K562 (cell line): ENCODE measurements at regions not wholly inside any gene's neighbourhood (a gene's known extent, or its start where the extent isn't known, plus 50 kb on each side); places are given as distances from the start of the nearest gene placed in this dataset.

Experiments
- E2F6 ChIP-seq, 2 experiments: IDR thresholded peaks; 2 replicates each; pipeline ENCODE4 v1.6.1; 2011; ENCODE audit warnings: borderline replicate concordance in 1 of 2, control low read depth in 1 of 2, low read depth in 1 of 2, low read length in 1 of 2, mild to moderate bottlenecking in 1 of 2, mixed read lengths in 1 of 2, moderate library complexity in 1 of 2; ENCODE audit not compliant: insufficient read depth in 1 of 2, insufficient read length in 1 of 2, poor library complexity in 1 of 2, severe bottlenecking in 1 of 2; ENCODE audit errors: extremely low read depth in 1 of 2
- KAT8 ChIP-seq: fragments of 450-650 bp; IDR thresholded peaks from 2 replicates; pipeline ENCODE4 v1.6.1; 2016; ENCODE audit warnings: low read depth, mild to moderate bottlenecking
- KHSRP ChIP-seq: fragments of 450-650 bp; IDR thresholded peaks from 2 replicates; pipeline ENCODE4 v1.6.1; 2017
- MLX ChIP-seq, 2 experiments: fragments of 450-650 bp in 1 of 2; sonication (generic) in 1 of 2; formaldehyde crosslinking; conservative IDR thresholded peaks; 2 replicates each; pipeline versions ENCODE4 v1.4.0 to v1.8.1; 2020 to 2022; ENCODE audit warnings: mild to moderate bottlenecking in 1 of 2, missing genetic modification reagents in 1 of 2
- MTA1 ChIP-seq: fragments of 450-650 bp; IDR thresholded peaks from 2 replicates; pipeline ENCODE4 v1.6.1; 2017; ENCODE audit warnings: borderline replicate concordance
- POLR2AphosphoS5 ChIP-seq: IDR thresholded peaks from 2 replicates; pipeline ENCODE4 v1.6.1; 2011; ENCODE audit warnings: mild to moderate bottlenecking, low read depth, low read length, moderate library complexity; ENCODE audit not compliant: control insufficient read depth, insufficient read depth
- RCOR1 ChIP-seq, 2 experiments: IDR thresholded peaks; 2 replicates each; pipeline ENCODE4 v1.6.1; 2012; ENCODE audit warnings: low read depth in 2 of 2, low read length in 2 of 2, borderline replicate concordance in 1 of 2, improper control_type of control experiment in 1 of 2
- SETDB1 ChIP-seq: IDR thresholded peaks from one replicate; pipeline ENCODE4 v1.6.1; 2012; ENCODE audit warnings: low read length, control low read depth, inconsistent platforms
- SRSF3 ChIP-seq: fragments of 200-400 bp; formaldehyde crosslinking; IDR thresholded peaks from 2 replicates; pipeline ENCODE4 v1.6.1; 2016; ENCODE audit warnings: mild to moderate bottlenecking, low read length, moderate library complexity; ENCODE audit not compliant: insufficient read depth
- ZKSCAN3 ChIP-seq: fragments of 250-450 bp; sonication (Bioruptor Pico); IDR thresholded peaks from 2 replicates; pipeline ENCODE4 v1.4.0; 2020
- ZNF318 ChIP-seq, 2 experiments: fragments of 450-650 bp; IDR thresholded peaks; 2 replicates each; pipeline ENCODE4 v1.6.1; 2016; ENCODE audit warnings: mild to moderate bottlenecking in 2 of 2, borderline replicate concordance in 1 of 2, low read depth in 1 of 2, moderate library complexity in 1 of 2
- TF ChIP-seq, protein P1 (sequence below), 3 experiments: IDR thresholded peaks in 2 of 3; conservative IDR thresholded peaks in 1 of 3; 2 replicates each; pipeline ENCODE4 v1.5.1; 2011 to 2012; ENCODE audit warnings: low read length in 3 of 3, mild to moderate bottlenecking in 3 of 3, control low read depth in 2 of 3, improper control_type of control experiment in 1 of 3, inconsistent platforms in 1 of 3, low read depth in 1 of 3, mixed read lengths in 1 of 3, moderate library complexity in 1 of 3; ENCODE audit not compliant: insufficient read depth in 2 of 3
- TF ChIP-seq, protein P2 (sequence below): IDR thresholded peaks from 3 replicates; pipeline ENCODE4 v1.6.1; 2011; ENCODE audit warnings: borderline replicate concordance, mild to moderate bottlenecking, moderate library complexity; ENCODE audit not compliant: insufficient read length; ENCODE audit errors: extremely low read depth

- TF ChIP-seq SETDB1, result no peak
- TF ChIP-seq SRSF3, result no peak
- TF ChIP-seq, protein P1, sequence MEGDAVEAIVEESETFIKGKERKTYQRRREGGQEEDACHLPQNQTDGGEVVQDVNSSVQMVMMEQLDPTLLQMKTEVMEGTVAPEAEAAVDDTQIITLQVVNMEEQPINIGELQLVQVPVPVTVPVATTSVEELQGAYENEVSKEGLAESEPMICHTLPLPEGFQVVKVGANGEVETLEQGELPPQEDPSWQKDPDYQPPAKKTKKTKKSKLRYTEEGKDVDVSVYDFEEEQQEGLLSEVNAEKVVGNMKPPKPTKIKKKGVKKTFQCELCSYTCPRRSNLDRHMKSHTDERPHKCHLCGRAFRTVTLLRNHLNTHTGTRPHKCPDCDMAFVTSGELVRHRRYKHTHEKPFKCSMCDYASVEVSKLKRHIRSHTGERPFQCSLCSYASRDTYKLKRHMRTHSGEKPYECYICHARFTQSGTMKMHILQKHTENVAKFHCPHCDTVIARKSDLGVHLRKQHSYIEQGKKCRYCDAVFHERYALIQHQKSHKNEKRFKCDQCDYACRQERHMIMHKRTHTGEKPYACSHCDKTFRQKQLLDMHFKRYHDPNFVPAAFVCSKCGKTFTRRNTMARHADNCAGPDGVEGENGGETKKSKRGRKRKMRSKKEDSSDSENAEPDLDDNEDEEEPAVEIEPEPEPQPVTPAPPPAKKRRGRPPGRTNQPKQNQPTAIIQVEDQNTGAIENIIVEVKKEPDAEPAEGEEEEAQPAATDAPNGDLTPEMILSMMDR (IDR thresholded peaks at IDR 0.05 in 2 of 3, conservative IDR thresholded peaks at IDR 0.05 in 1 of 3; ENCODE audit: insufficient read depth in 2 of 3, low read depth in 1 of 3, low read length in 3 of 3), result no peak
- TF ChIP-seq ZNF318 (IDR thresholded peaks at IDR 0.05; ENCODE audit: borderline replicate concordance in 1 of 2, low read depth in 1 of 2), result no peak
- TF ChIP-seq RCOR1 (IDR thresholded peaks at IDR 0.05; ENCODE audit: borderline replicate concordance in 1 of 2, low read depth in 2 of 2, low read length in 2 of 2), result no peak
- no peak for TF ChIP-seq ZKSCAN3
- TF ChIP-seq, protein P2, sequence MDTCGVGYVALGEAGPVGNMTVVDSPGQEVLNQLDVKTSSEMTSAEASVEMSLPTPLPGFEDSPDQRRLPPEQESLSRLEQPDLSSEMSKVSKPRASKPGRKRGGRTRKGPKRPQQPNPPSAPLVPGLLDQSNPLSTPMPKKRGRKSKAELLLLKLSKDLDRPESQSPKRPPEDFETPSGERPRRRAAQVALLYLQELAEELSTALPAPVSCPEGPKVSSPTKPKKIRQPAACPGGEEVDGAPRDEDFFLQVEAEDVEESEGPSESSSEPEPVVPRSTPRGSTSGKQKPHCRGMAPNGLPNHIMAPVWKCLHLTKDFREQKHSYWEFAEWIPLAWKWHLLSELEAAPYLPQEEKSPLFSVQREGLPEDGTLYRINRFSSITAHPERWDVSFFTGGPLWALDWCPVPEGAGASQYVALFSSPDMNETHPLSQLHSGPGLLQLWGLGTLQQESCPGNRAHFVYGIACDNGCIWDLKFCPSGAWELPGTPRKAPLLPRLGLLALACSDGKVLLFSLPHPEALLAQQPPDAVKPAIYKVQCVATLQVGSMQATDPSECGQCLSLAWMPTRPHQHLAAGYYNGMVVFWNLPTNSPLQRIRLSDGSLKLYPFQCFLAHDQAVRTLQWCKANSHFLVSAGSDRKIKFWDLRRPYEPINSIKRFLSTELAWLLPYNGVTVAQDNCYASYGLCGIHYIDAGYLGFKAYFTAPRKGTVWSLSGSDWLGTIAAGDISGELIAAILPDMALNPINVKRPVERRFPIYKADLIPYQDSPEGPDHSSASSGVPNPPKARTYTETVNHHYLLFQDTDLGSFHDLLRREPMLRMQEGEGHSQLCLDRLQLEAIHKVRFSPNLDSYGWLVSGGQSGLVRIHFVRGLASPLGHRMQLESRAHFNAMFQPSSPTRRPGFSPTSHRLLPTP, result no peak
- no peak for TF ChIP-seq KAT8
- TF ChIP-seq MTA1, result no peak
- TF ChIP-seq E2F6 (IDR thresholded peaks at IDR 0.05; ENCODE audit: borderline replicate concordance in 1 of 2, extremely low read depth in 1 of 2, insufficient read depth in 1 of 2, insufficient read length in 1 of 2, low read depth in 1 of 2, low read length in 1 of 2, poor library complexity in 1 of 2, severe bottlenecking in 1 of 2), result no peak
- TF ChIP-seq POLR2AphosphoS5, result no peak
- no peak for TF ChIP-seq KHSRP
- no peak for TF ChIP-seq MLX (CRISPR knock-in tag; conservative IDR thresholded peaks at IDR 0.05)
Measured at GRCh38 chr6:93494057-93494456, 74.7 kb upstream of the EPHA7 start.
